22Rv1 (cell line): ENCODE measurements at regions not wholly inside any gene's neighbourhood (a gene's known extent, or its start where the extent isn't known, plus 50 kb on each side); places are given as distances from the start of the nearest gene placed in this dataset.

Source experiments
- CTCF ChIP-seq: fragments of 450-650 bp; IDR thresholded peaks from 2 replicates; pipeline ENCODE4 v1.5.1; 2017; ENCODE audit warnings: mild to moderate bottlenecking
- ZFX ChIP-seq: fragments of 450-650 bp; IDR thresholded peaks from 2 replicates; pipeline ENCODE4 v1.6.1; 2017; ENCODE audit warnings: antibody characterized with exemption, borderline replicate concordance

- no peak for TF ChIP-seq CTCF
- TF ChIP-seq ZFX: no peak
These were observed 220.0 kb downstream of the ABHD5 start for GRCh38 chr3:43910750-43911149.
